ENCODE measurements at regions not wholly inside any gene's neighbourhood (a gene's known extent, or its start where the extent isn't known, plus 50 kb on each side); places are given as distances from the start of the nearest gene placed in this dataset.

DNA sequence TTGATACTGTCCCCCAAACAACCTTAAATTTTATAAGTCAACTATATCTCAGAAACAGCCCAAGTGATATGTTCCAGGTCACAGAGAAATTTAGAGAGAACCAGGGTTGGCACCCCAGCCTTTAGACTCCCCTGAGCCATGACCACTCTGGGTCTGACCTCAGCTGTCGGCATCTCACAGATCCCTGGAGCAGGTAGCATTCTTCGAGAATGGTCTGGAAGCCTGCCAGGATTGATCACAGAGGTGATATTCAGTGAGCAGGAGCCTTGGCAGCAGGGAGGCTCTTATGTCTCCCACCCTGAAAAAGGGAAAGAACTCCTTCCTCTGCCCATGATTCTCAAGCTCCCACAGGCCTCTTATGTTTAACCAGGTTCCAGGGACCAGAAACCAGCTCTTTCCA is 58.2 kb downstream of the PLK2 start:
- TF ChIP-seq SPI1 (IDR thresholded peaks at IDR 0.05; ENCODE audit: low read depth, low read length): no peak
- no peak for TF ChIP-seq POLR2A (IDR thresholded peaks at IDR 0.05; ENCODE audit: low read depth, low read length)
- TF ChIP-seq POLR2AphosphoS5 (IDR thresholded peaks at IDR 0.05; ENCODE audit: low read depth, low read length): no peak
- no peak for TF ChIP-seq TAF1 (IDR thresholded peaks at IDR 0.05; ENCODE audit: low read depth, low read length)
